ENCODE measurements at regions not wholly inside any gene's neighbourhood (a gene's known extent, or its start where the extent isn't known, plus 50 kb on each side); places are given as distances from the start of the nearest gene placed in this dataset.

GRCh38 chr2:129050101-129050500 lies 731.4 kb upstream of the HS6ST1 start:
- 57% methylated on average over 3 of the region's 3 CpGs for WGBS
- TF ChIP-seq REST (IDR thresholded peaks at IDR 0.05) (no peak), EGR1 (IDR thresholded peaks at IDR 0.05; ENCODE audit: low read depth in 2 of 2) (no peak), YY1 (IDR thresholded peaks at IDR 0.05) (no peak), FOXA1 (IDR thresholded peaks at IDR 0.05) (no peak), SP1 (IDR thresholded peaks at IDR 0.05) (no peak), FOXA2 (IDR thresholded peaks at IDR 0.05) (no peak), GABPA (IDR thresholded peaks at IDR 0.05 in 1 of 2, conservative IDR thresholded peaks at IDR 0.05 in 1 of 2) (no peak), NR2F2 (IDR thresholded peaks at IDR 0.05) (no peak), HNF4A (conservative IDR thresholded peaks at IDR 0.05) (no peak), TAF1 (conservative IDR thresholded peaks at IDR 0.05) (no peak), CTCF (IDR thresholded peaks at IDR 0.05; ENCODE audit: low read depth, low read length, missing input control) (no peak), HNF4G (IDR thresholded peaks at IDR 0.05) (no peak), JUND (IDR thresholded peaks at IDR 0.05) (no peak), RAD21 (IDR thresholded peaks at IDR 0.05) (no peak), RXRA (IDR thresholded peaks at IDR 0.05) (no peak)
- TF ChIP-seq, protein P1, sequence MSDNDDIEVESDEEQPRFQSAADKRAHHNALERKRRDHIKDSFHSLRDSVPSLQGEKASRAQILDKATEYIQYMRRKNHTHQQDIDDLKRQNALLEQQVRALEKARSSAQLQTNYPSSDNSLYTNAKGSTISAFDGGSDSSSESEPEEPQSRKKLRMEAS (IDR thresholded peaks at IDR 0.05): no peak
- TF ChIP-seq, protein P2, sequence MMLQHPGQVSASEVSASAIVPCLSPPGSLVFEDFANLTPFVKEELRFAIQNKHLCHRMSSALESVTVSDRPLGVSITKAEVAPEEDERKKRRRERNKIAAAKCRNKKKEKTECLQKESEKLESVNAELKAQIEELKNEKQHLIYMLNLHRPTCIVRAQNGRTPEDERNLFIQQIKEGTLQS (IDR thresholded peaks at IDR 0.05): no peak
- TF ChIP-seq, protein P3, sequence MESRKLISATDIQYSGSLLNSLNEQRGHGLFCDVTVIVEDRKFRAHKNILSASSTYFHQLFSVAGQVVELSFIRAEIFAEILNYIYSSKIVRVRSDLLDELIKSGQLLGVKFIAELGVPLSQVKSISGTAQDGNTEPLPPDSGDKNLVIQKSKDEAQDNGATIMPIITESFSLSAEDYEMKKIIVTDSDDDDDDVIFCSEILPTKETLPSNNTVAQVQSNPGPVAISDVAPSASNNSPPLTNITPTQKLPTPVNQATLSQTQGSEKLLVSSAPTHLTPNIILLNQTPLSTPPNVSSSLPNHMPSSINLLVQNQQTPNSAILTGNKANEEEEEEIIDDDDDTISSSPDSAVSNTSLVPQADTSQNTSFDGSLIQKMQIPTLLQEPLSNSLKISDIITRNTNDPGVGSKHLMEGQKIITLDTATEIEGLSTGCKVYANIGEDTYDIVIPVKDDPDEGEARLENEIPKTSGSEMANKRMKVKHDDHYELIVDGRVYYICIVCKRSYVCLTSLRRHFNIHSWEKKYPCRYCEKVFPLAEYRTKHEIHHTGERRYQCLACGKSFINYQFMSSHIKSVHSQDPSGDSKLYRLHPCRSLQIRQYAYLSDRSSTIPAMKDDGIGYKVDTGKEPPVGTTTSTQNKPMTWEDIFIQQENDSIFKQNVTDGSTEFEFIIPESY (IDR thresholded peaks at IDR 0.05): no peak
- Histone ChIP-seq H3K4me1 (ENCODE audit: control insufficient read depth in 4 of 4, insufficient read depth in 4 of 4, low read length in 3 of 4) (no peaks in the 10 kb centered on the region), H3K9me3 (ENCODE audit: control insufficient read depth in 4 of 4, low read length in 3 of 4) (no peaks in the 10 kb centered on the region), H3K4me3 (ENCODE audit: low read depth in 1 of 3, low read length in 3 of 3) (no peak overlapping the region), H3K27ac (ENCODE audit: low read depth in 1 of 2, low read length in 2 of 2) (no peak overlapping the region), H3K9ac (ENCODE audit: low read depth in 1 of 2, low read length in 2 of 2) (no peak overlapping the region), H3K27me3 (ENCODE audit: control insufficient read depth in 4 of 4, insufficient read depth in 4 of 4, low read length in 3 of 4) (no peaks in the 10 kb centered on the region), H3K36me3 (ENCODE audit: control insufficient read depth in 4 of 4, insufficient read depth in 3 of 4, low read depth in 1 of 4, low read length in 3 of 4) (no peaks in the 10 kb centered on the region)
- DNase-seq (ENCODE audit: low spot score): no peak

All from liver (tissue), 8 donors.